Kidney (tissue), 13 donors: ENCODE measurements at regions not wholly inside any gene's neighbourhood (a gene's known extent, or its start where the extent isn't known, plus 50 kb on each side); places are given as distances from the start of the nearest gene placed in this dataset.

Experiments
- DNase-seq, 5 donors: peaks; one replicate each; pipeline ENCODE4 v3.0.0-alpha.2; 2013 to 2020
- FAIRE-seq: peaks from 2 replicates; lab custom pipeline; 2012; peaks lifted over from hg19 to GRCh38; lab: Jason Lieb, UNC
- H3K27ac ChIP-seq, 2 donors: one replicate each; pipeline ENCODE4 v1.7.0; 2013; ENCODE audit warnings: low read depth in 2 of 2, low read length in 2 of 2, inconsistent platforms in 1 of 2
- H3K27me3 ChIP-seq: one replicate; pipeline ENCODE4 v1.7.1; 2013; ENCODE audit warnings: low read length, inconsistent platforms; ENCODE audit not compliant: control insufficient read depth, insufficient read depth
- H3K36me3 ChIP-seq, 3 donors: one replicate each; pipeline versions ENCODE4 v1.7.0 to v1.7.1; 2013; ENCODE audit warnings: low read length in 3 of 3, control low read depth in 1 of 3, inconsistent platforms in 1 of 3; ENCODE audit not compliant: insufficient read depth in 3 of 3, control insufficient read depth in 2 of 3
- H3K4me1 ChIP-seq, 3 donors: one replicate each; pipeline versions ENCODE4 v1.7.0 to v1.7.1; 2013; ENCODE audit warnings: low read length in 3 of 3, inconsistent platforms in 1 of 3, low read depth in 1 of 3; ENCODE audit not compliant: control insufficient read depth in 2 of 3, insufficient read depth in 2 of 3
- H3K4me3 ChIP-seq, 3 donors: one replicate each; pipeline versions ENCODE4 v1.7.0 to v1.8.1; 2013; ENCODE audit warnings: low read length in 3 of 3, control low read depth in 1 of 3, inconsistent platforms in 1 of 3
- H3K9ac ChIP-seq, 3 donors: one replicate each; pipeline versions ENCODE4 v1.7.0 to v1.7.1; 2013; ENCODE audit warnings: low read length in 3 of 3, control low read depth in 1 of 3, inconsistent platforms in 1 of 3
- H3K9me3 ChIP-seq, 3 donors: one replicate each; pipeline versions ENCODE4 v1.7.0 to v1.7.1; 2013; ENCODE audit warnings: low read length in 3 of 3, control low read depth in 1 of 3, inconsistent platforms in 1 of 3; ENCODE audit not compliant: control insufficient read depth in 2 of 3, insufficient read depth in 1 of 3
- intact Hi-C: fragments of 100-400 bp; cut with DNase I; formaldehyde crosslinking; loops from one replicate; pipeline ENCODE4 v1.11.1; 2022
- TF ChIP-seq, protein P1 (sequence below): IDR thresholded peaks from 3 replicates; pipeline ENCODE4 v1.5.1; 2012; ENCODE audit warnings: mild to moderate bottlenecking, moderate library complexity, borderline replicate concordance; ENCODE audit not compliant: insufficient read depth; ENCODE audit errors: extremely low read depth
- donor health status: control.
- donor health status: control.
- donor health status: control.
- donor health status: control.
- donor health status: control.
- donor health status: DM: yes; HTN: yes; CAD: no.
- donor health status: Normal renal cell carcinoma (clear cell type).

DNA sequence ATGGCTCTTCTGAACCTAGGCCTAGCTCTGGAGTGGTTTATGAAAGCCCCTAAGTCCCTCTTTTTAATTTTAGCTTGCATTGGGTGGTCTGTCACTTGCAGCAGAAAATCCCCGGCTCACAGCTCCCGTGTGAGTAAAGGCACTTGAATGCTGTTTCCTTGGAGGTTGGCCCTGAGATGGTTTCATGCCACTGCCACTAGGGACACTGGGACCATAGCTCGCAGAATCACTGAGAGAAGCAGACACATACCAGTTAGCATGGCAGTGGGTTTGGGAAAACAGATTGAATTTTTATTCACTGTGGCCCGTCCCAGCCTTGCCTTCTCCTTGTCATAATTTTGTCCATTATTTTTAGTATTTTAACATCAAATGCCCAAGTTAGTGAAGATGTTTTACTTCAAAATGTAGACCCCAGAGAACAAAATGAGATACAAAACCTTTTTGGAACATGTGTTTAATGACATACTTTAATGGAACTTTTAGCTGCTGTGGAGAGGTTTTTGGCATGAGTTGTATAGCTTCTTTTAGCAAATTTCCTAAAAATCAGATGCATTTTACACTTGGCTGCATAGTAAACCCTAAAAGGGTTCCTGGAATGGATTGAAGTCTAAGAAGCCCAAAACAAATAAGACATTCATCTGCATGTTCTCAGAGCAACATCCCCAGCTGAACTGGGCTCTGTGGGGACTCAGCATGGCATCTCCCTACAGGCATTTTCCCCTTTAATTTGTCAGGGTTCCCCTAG lies 259.7 kb upstream of the PITRM1 start:
- Histone ChIP-seq H3K27me3 (no peaks in the 10 kb centered on the region), H3K36me3 (no peaks in the 10 kb centered on the region), H3K9ac (no peak overlapping the region), H3K4me1 (peaks cover 0 to 13% (median 9%) of the 10 kb centered on the region in 3 donors), H3K27ac (no peak overlapping the region), H3K4me3 (no peak overlapping the region), H3K9me3 (no peaks in the 10 kb centered on the region)
- DNase-seq (no peak), FAIRE-seq (no peak)
- TF ChIP-seq, protein P1, sequence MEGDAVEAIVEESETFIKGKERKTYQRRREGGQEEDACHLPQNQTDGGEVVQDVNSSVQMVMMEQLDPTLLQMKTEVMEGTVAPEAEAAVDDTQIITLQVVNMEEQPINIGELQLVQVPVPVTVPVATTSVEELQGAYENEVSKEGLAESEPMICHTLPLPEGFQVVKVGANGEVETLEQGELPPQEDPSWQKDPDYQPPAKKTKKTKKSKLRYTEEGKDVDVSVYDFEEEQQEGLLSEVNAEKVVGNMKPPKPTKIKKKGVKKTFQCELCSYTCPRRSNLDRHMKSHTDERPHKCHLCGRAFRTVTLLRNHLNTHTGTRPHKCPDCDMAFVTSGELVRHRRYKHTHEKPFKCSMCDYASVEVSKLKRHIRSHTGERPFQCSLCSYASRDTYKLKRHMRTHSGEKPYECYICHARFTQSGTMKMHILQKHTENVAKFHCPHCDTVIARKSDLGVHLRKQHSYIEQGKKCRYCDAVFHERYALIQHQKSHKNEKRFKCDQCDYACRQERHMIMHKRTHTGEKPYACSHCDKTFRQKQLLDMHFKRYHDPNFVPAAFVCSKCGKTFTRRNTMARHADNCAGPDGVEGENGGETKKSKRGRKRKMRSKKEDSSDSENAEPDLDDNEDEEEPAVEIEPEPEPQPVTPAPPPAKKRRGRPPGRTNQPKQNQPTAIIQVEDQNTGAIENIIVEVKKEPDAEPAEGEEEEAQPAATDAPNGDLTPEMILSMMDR, result no peak
- intact Hi-C loops, result no loop called here

DNA sequence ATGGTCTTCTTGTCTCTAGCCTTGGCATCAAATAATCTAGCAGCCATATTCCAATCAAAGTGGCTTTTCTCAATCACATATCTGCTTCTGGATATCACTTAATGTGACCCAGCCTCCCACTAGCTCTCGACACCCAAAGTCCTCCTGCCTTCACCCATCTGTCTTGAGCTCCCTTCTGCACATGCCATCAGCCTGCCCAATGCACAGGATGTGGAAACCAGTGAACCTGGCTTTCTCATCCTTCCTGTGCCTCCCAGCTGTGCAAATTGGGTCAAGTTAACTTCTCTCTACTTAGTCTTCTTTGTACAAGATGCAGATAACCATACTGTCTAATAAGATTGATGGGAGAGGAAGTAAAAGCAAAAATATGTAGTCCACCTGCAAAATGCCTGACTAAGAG lies 257.9 kb upstream of the PITRM1 start:
- H3K27ac ChIP-seq, result no peak overlapping the region
- no peaks in the 10 kb centered on the region for H3K27me3 ChIP-seq
- intact Hi-C loops, result no loop called here
- H3K4me1 ChIP-seq, result peaks cover 0 to 23% (median 14%) of the 10 kb centered on the region in 3 donors
- FAIRE-seq (no peak), DNase-seq (no peak)
- H3K36me3 ChIP-seq, result no peaks in the 10 kb centered on the region
- no peaks in the 10 kb centered on the region for H3K9me3 ChIP-seq
- TF ChIP-seq, protein P1, result no peak
- no peak overlapping the region for H3K9ac ChIP-seq
- H3K4me3 ChIP-seq, result no peak overlapping the region

DNA sequence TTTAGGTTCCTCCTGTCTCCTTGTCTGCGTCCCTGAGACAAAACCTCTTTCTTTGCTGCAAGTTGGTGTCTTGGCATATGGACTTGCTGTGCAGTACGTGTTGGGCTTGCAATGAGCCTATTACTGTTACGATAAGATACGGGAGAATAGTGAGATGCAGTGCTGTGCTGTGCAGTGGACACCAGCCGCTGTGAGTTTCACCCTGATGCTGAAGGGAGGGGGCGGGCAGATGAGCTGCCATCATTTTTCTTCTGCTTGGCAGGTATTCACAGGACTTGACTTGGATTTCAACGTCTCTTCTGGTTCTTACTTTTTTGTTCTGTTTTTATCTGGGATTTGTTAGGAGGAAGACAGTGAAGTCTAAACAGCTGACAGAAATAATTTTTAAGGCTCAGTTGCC lies 257.1 kb upstream of the PITRM1 start:
- peaks cover 0 to 23% (median 15%) of the 10 kb centered on the region in 3 donors for H3K4me1 ChIP-seq
- no peak overlapping the region for H3K9ac ChIP-seq
- no peak for DNase-seq
- intact Hi-C loops, result no loop called here
- FAIRE-seq, result no peak
- no peaks in the 10 kb centered on the region for H3K9me3 ChIP-seq
- no peaks in the 10 kb centered on the region for H3K27me3 ChIP-seq
- no peak overlapping the region for H3K4me3 ChIP-seq
- H3K36me3 ChIP-seq, result no peaks in the 10 kb centered on the region
- TF ChIP-seq, protein P1, result no peak
- H3K27ac ChIP-seq, result peak overlapping the region in 1 of 2 donors; percentile 13

DNA sequence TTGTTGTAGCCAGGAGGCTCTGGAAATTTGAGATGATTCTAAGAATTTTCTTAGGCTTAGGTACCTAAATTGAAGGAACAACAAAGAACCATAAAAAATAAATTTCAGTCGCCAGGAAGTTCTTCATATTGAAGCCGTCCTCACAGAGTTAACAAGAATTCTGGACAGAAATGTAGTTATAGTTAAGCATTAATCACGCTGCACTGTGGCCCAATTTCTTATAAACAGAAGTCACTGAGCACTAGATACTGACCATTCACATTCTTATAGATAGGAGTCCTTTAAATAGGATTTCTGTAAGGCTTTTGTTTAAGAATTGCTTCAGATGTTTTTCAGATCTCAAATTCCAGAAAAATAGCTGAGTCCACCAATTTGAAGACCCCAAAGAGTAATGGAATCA lies 256.2 kb upstream of the PITRM1 start:
- intact Hi-C loops, result no loop called here
- FAIRE-seq, result no peak
- H3K9ac ChIP-seq, result no peak overlapping the region
- H3K27ac ChIP-seq, result no peak overlapping the region
- DNase-seq, result no peak
- H3K9me3 ChIP-seq, result no peaks in the 10 kb centered on the region
- H3K27me3 ChIP-seq, result no peaks in the 10 kb centered on the region
- H3K4me3 ChIP-seq, result no peak overlapping the region
- TF ChIP-seq, protein P1, result no peak
- H3K4me1 ChIP-seq, result peaks cover 0 to 23% (median 18%) of the 10 kb centered on the region in 3 donors
- no peaks in the 10 kb centered on the region for H3K36me3 ChIP-seq
